GM23338 (cell line): ENCODE measurements at regions not wholly inside any gene's neighbourhood (a gene's known extent, or its start where the extent isn't known, plus 50 kb on each side); places are given as distances from the start of the nearest gene placed in this dataset.

Experiments
- CREB1 ChIP-seq: fragments of 250-450 bp; sonication (Bioruptor Pico); IDR thresholded peaks from 2 replicates; pipeline ENCODE4 v1.5.0; 2020; ENCODE audit warnings: low read depth, mild to moderate bottlenecking, moderate library complexity
- CTCF ChIP-seq, 2 experiments: fragments of 200-600 bp in 1 of 2; sonication (generic) in 1 of 2; conservative IDR thresholded peaks; 2 replicates each; pipeline versions ENCODE4 v1.5.1 to v1.6.1; 2016 to 2017; ENCODE audit warnings: antibody characterized with exemption in 2 of 2, low read depth in 2 of 2, mild to moderate bottlenecking in 2 of 2, moderate library complexity in 1 of 2
- ETS1 ChIP-seq: IDR thresholded peaks from 2 replicates; pipeline ENCODE4 v1.6.1; 2016; ENCODE audit warnings: antibody characterized with exemption
- EZH2 ChIP-seq: fragments of 200-600 bp; sonication (generic); IDR thresholded peaks from one replicate; pipeline ENCODE4 v1.8.0; 2017; ENCODE audit warnings: antibody characterized with exemption, mild to moderate bottlenecking, low read depth; ENCODE audit not compliant: unreplicated experiment
- EZH2phosphoT487 ChIP-seq: fragments of 200-600 bp; sonication (generic); IDR thresholded peaks from one replicate; pipeline ENCODE4 v1.8.1; 2018; ENCODE audit warnings: antibody characterized with exemption; ENCODE audit not compliant: unreplicated experiment
- JUNB ChIP-seq: IDR thresholded peaks from one replicate; pipeline ENCODE4 v1.6.1; 2016; ENCODE audit warnings: antibody characterized with exemption; ENCODE audit not compliant: unreplicated experiment
- POLR2AphosphoS5 ChIP-seq: IDR thresholded peaks from 2 replicates; pipeline ENCODE4 v1.6.1; 2016; ENCODE audit warnings: antibody characterized with exemption, low read depth
- REST ChIP-seq: IDR thresholded peaks from one replicate; pipeline ENCODE4 v1.6.1; 2018; ENCODE audit warnings: antibody characterized with exemption; ENCODE audit not compliant: unreplicated experiment
- STAT1 ChIP-seq: IDR thresholded peaks from one replicate; pipeline ENCODE4 v1.6.1; 2016; ENCODE audit warnings: antibody characterized with exemption; ENCODE audit not compliant: unreplicated experiment
- ZNF114 ChIP-seq: fragments of 250-450 bp; sonication (Bioruptor Pico); IDR thresholded peaks from 2 replicates; pipeline ENCODE4 v1.5.0; 2020; ENCODE audit warnings: mild to moderate bottlenecking, moderate library complexity
- ZNF331 ChIP-seq: fragments of 250-450 bp; sonication (Bioruptor Pico); IDR thresholded peaks from 2 replicates; pipeline ENCODE4 v1.5.0; 2020; ENCODE audit warnings: low read depth, mild to moderate bottlenecking, moderate library complexity
- TF ChIP-seq, protein P1 (sequence below): fragments of 250-450 bp; sonication (Bioruptor Pico); IDR thresholded peaks from 2 replicates; pipeline ENCODE4 v1.5.0; 2020; ENCODE audit warnings: mild to moderate bottlenecking, moderate library complexity

DNA sequence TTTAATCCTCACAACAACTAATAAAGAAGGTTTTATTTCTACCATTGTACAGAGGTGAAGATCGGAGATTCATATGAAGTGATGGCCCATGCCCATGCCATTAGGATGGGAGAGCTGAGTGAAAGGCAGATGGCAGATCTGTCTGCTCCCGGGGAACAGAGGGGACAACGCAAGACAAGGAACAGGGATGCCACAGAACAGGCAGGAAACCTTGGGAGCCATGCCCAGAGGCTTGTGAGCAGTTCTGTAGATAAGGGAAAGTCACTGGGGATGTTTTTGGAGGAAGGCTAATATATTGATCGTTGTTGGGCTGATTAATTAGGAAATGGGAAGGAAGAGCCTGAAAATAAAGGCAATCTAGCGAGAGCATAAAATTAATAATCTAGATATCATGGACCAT, 73.1 kb upstream of the ITGB1 start:
- TF ChIP-seq POLR2AphosphoS5 (no peak), REST (no peak), EZH2phosphoT487 (no peak), CTCF (conservative IDR thresholded peaks at IDR 0.05; ENCODE audit: low read depth in 2 of 2) (no peak), EZH2 (no peak), ETS1 (no peak), CREB1 (CRISPR knock-in tag) (no peak), ZNF114 (CRISPR knock-in tag) (no peak), ZNF331 (CRISPR knock-in tag) (no peak), STAT1 (no peak), JUNB (no peak)
- TF ChIP-seq, protein P1, sequence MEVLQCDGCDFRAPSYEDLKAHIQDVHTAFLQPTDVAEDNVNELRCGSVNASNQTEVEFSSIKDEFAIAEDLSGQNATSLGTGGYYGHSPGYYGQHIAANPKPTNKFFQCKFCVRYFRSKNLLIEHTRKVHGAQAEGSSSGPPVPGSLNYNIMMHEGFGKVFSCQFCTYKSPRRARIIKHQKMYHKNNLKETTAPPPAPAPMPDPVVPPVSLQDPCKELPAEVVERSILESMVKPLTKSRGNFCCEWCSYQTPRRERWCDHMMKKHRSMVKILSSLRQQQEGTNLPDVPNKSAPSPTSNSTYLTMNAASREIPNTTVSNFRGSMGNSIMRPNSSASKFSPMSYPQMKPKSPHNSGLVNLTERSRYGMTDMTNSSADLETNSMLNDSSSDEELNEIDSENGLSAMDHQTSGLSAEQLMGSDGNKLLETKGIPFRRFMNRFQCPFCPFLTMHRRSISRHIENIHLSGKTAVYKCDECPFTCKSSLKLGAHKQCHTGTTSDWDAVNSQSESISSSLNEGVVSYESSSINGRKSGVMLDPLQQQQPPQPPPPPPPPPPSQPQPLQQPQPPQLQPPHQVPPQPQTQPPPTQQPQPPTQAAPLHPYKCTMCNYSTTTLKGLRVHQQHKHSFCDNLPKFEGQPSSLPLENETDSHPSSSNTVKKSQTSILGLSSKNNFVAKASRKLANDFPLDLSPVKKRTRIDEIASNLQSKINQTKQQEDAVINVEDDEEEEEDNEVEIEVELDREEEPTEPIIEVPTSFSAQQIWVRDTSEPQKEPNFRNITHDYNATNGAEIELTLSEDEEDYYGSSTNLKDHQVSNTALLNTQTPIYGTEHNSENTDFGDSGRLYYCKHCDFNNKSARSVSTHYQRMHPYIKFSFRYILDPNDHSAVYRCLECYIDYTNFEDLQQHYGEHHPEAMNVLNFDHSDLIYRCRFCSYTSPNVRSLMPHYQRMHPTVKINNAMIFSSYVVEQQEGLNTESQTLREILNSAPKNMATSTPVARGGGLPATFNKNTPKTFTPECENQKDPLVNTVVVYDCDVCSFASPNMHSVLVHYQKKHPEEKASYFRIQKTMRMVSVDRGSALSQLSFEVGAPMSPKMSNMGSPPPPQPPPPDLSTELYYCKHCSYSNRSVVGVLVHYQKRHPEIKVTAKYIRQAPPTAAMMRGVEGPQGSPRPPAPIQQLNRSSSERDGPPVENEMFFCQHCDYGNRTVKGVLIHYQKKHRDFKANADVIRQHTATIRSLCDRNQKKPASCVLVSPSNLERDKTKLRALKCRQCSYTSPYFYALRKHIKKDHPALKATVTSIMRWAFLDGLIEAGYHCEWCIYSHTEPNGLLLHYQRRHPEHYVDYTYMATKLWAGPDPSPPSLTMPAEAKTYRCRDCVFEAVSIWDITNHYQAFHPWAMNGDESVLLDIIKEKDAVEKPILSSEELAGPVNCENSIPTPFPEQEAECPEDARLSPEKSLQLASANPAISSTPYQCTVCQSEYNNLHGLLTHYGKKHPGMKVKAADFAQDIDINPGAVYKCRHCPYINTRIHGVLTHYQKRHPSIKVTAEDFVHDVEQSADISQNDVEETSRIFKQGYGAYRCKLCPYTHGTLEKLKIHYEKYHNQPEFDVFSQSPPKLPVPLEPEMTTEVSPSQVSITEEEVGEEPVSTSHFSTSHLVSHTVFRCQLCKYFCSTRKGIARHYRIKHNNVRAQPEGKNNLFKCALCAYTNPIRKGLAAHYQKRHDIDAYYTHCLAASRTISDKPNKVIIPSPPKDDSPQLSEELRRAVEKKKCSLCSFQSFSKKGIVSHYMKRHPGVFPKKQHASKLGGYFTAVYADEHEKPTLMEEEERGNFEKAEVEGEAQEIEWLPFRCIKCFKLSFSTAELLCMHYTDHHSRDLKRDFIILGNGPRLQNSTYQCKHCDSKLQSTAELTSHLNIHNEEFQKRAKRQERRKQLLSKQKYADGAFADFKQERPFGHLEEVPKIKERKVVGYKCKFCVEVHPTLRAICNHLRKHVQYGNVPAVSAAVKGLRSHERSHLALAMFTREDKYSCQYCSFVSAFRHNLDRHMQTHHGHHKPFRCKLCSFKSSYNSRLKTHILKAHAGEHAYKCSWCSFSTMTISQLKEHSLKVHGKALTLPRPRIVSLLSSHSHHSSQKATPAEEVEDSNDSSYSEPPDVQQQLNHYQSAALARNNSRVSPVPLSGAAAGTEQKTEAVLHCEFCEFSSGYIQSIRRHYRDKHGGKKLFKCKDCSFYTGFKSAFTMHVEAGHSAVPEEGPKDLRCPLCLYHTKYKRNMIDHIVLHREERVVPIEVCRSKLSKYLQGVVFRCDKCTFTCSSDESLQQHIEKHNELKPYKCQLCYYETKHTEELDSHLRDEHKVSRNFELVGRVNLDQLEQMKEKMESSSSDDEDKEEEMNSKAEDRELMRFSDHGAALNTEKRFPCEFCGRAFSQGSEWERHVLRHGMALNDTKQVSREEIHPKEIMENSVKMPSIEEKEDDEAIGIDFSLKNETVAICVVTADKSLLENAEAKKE: no peak
